Heart left ventricle (tissue), 13 donors: ENCODE measurements at regions not wholly inside any gene's neighbourhood (a gene's known extent, or its start where the extent isn't known, plus 50 kb on each side); places are given as distances from the start of the nearest gene placed in this dataset.

Experiments used
- CTCF ChIP-seq, 12 donors: fragments of 200-600 bp; sonication (generic) in 4 of 12; IDR thresholded peaks; one replicate each; pipeline versions ENCODE4 v1.5.0 to v1.8.0; 2018 to 2022; ENCODE audit warnings: antibody characterized with exemption in 12 of 12, mild to moderate bottlenecking in 5 of 12
- POLR2A ChIP-seq, 2 donors: fragments of 450-650 bp; IDR thresholded peaks; one replicate each; pipeline ENCODE4 v1.6.1; 2017; ENCODE audit warnings: antibody characterized with exemption in 2 of 2, mild to moderate bottlenecking in 2 of 2, moderate library complexity in 2 of 2
- donor health status: ischemic (EF 13 %, LVEDD 7.1; RV severe dilation, severe dysfunction).
- donor health status: DM: no; HTN: yes; CAD: no.
- donor health status: DM: no; HTN: no; CAD: no.
- donor health status: ischemic (EF 25% LVEDD 6.9; RV normal size, moderate dysfunction).
- donor health status: ischemic (EF 25% LVEDD 5.7; RV mildly dilated, moderate dysfunction).
- donor health status: ischemic (EF 35%, LVEDD 5.7; RV mildly dilated, moderate dysfunction).
- donor health status: nonischemic (EF 11% LVEDD 7.7; RV severe dilation, severe dysfunction).
- donor health status: DM: yes; HTN: yes; CAD: no.
- donor health status: PGD.
- donor health status: ischemic (EF 29% LVEDD 5.4; RV normal size, mild dysfunction).
- donor health status: nonischemic (EF 23%, LVEDD 6.1; RV moderate dilation, normal function).

- TF ChIP-seq CTCF (IDR thresholded peaks at IDR 0.05) (no peak), POLR2A (IDR thresholded peaks at IDR 0.05) (no peak)
Observed at GRCh38 chr12:98182821-98183220, 332.6 kb upstream of the TMPO start.
